ENCODE measurements at regions not wholly inside any gene's neighbourhood (a gene's known extent, or its start where the extent isn't known, plus 50 kb on each side); places are given as distances from the start of the nearest gene placed in this dataset.

DNA sequence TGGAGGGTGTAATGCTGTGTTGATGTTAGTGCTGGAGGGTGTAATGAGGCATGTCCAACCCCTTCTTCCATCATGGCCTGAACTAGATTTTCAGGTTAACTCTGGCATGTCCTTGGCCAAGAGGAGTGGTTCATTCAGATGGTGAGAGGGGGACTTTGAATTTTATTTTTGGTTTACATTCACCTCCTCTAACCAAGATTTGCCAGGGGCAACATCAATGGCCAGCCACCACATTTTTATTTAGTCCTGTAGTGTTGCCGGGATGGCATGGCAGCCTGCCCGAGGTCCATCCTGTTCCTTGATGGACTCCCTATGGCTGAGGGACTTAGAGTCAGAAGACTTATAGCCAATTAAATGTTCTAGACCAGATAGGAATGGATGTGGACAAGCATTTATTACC lies 484.6 kb upstream of the HS6ST1 start:
- Mint-ChIP-seq H3K27me3 (peaks cover 6% of the 10 kb centered on the region), H3K27ac (no peak overlapping the region), H3K9me3 (ENCODE audit: low read depth) (peaks cover 5% of the 10 kb centered on the region), H3K4me3 (ENCODE audit: low read depth) (no peak overlapping the region), H3K36me3 (ENCODE audit: insufficient read depth) (no peaks in the 10 kb centered on the region), H3K4me1 (ENCODE audit: low read depth) (no peaks in the 10 kb centered on the region)
- TF ChIP-seq CTCF (IDR thresholded peaks at IDR 0.05; ENCODE audit: unreplicated experiment) = no peak
- no peak for DNase-seq (ENCODE audit: low spot score, unreplicated experiment)

GRCh38 chr2:128805237-128805636 lies 486.6 kb upstream of the HS6ST1 start:
- Mint-ChIP-seq H3K4me3 (ENCODE audit: low read depth) (no peak overlapping the region), H3K9me3 (ENCODE audit: low read depth) (peaks cover 8% of the 10 kb centered on the region), H3K27me3 (no peaks in the 10 kb centered on the region), H3K27ac (no peak overlapping the region), H3K4me1 (ENCODE audit: low read depth) (peaks cover 2% of the 10 kb centered on the region), H3K36me3 (ENCODE audit: insufficient read depth) (no peaks in the 10 kb centered on the region)
- TF ChIP-seq CTCF (IDR thresholded peaks at IDR 0.05; ENCODE audit: unreplicated experiment) = no peak
- DNase-seq (ENCODE audit: low spot score, unreplicated experiment) = no peak

DNA sequence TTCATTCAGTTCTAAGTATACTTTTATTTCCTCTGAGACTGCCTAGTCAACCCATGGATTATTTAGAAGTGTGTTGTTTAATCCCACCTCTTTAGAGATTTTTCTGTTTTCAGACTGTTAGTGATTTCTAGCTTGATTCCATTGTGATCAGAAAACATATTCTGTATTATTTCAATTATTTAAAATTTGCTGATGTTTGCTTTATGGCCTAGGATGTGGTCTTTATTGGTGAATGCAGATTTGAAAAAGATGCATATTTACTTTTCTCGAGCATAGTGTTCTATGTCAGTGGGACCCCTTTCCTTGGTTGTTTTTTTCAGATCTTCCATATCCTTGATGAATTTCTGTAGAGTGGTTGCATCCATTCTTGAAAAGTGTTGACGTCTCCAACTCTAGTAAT lies 487.2 kb upstream of the HS6ST1 start:
- Mint-ChIP-seq H3K36me3 (ENCODE audit: insufficient read depth) (peaks cover 3% of the 10 kb centered on the region), H3K9me3 (ENCODE audit: low read depth) (peaks cover 13% of the 10 kb centered on the region), H3K27ac (no peak overlapping the region), H3K27me3 (no peaks in the 10 kb centered on the region), H3K4me3 (ENCODE audit: low read depth) (no peak overlapping the region), H3K4me1 (ENCODE audit: low read depth) (peaks cover 2% of the 10 kb centered on the region)
- no peak for TF ChIP-seq CTCF (IDR thresholded peaks at IDR 0.05; ENCODE audit: unreplicated experiment)
- no peak for DNase-seq (ENCODE audit: low spot score, unreplicated experiment)

- no peak for TF ChIP-seq CTCF (IDR thresholded peaks at IDR 0.05; ENCODE audit: unreplicated experiment)
- Mint-ChIP-seq H3K27ac (no peak overlapping the region), H3K4me1 (ENCODE audit: low read depth) (peaks cover 2% of the 10 kb centered on the region), H3K36me3 (ENCODE audit: insufficient read depth) (peaks cover 3% of the 10 kb centered on the region), H3K4me3 (ENCODE audit: low read depth) (no peak overlapping the region), H3K27me3 (no peaks in the 10 kb centered on the region), H3K9me3 (ENCODE audit: low read depth) (peaks cover 13% of the 10 kb centered on the region)
- no peak for DNase-seq (ENCODE audit: low spot score, unreplicated experiment)
Measured at GRCh38 chr2:128807317-128807716, 488.6 kb upstream of the HS6ST1 start.

GRCh38 chr2:128808462-128809258 lies 490.0 kb upstream of the HS6ST1 start:
- Mint-ChIP-seq H3K4me3 (ENCODE audit: low read depth) (no peak overlapping the region), H3K36me3 (ENCODE audit: insufficient read depth) (peaks cover 3% of the 10 kb centered on the region), H3K27me3 (no peaks in the 10 kb centered on the region), H3K4me1 (ENCODE audit: low read depth) (peaks cover 2% of the 10 kb centered on the region), H3K27ac (no peak overlapping the region), H3K9me3 (ENCODE audit: low read depth) (peaks cover 13% of the 10 kb centered on the region)
- no peak for TF ChIP-seq CTCF (IDR thresholded peaks at IDR 0.05; ENCODE audit: unreplicated experiment)
- no peak for DNase-seq (ENCODE audit: low spot score, unreplicated experiment)
